ENCODE measurements at regions not wholly inside any gene's neighbourhood (a gene's known extent, or its start where the extent isn't known, plus 50 kb on each side); places are given as distances from the start of the nearest gene placed in this dataset.

DNA sequence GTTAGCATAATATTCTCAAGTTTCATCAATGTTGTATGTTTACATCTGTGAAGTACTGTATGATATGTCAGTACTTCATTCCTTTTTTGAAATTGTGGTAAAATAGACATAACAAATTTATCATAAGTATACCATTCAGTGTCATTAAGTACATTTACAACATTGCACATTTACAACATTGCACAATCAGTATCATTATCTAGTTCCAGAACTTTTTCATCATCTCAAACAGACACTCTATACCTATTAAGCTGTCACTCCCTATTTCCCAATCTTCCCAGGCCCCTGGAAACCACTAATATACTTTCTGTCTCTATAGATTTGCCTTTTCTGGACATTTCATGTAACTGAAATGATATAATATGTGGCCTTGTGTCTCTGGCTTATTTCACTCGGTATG is 75.1 kb upstream of the ATG10 start:
- no peak for ATAC-seq
- no peak for FAIRE-seq
- BruUV-seq (replicated peaks) = no TSS peak
- POLR2A ChIA-PET = interaction anchor here (0.6 kb wide), 1 partner anchor 254 kb away, joined by 5 read pairs; no protein-coding TSS in a partner anchor
- H3K4me1 ChIP-seq (ENCODE audit: control insufficient read depth, insufficient read depth, low read length) = no peaks in the 10 kb centered on the region
- DNase-seq (ENCODE audit: low read depth, low spot score) = no peak
- H3K36me3 ChIP-seq (ENCODE audit: control insufficient read depth in 2 of 2, insufficient read depth in 2 of 2, low read length in 1 of 2) = no peaks in the 10 kb centered on the region
- no peaks in the 10 kb centered on the region for H4K20me1 ChIP-seq (ENCODE audit: control insufficient read depth, insufficient read depth)
- no peaks in the 10 kb centered on the region for H3K27me3 ChIP-seq (replicated peaks in 1 of 2; ENCODE audit: control insufficient read depth in 2 of 2, insufficient read depth in 2 of 2, low read length in 1 of 2)
- SMC1A ChIA-PET (ENCODE audit: uncharacterized antibody, unreplicated experiment) = no interaction called here
- 52% methylated on average over 1 of the region's 1 CpG for WGBS (ENCODE audit: insufficient coverage, insufficient replicate concordance, low lambda C conversion rate, missing lambda C conversion rate)
- no peaks in the 10 kb centered on the region for H3K79me2 ChIP-seq (ENCODE audit: control insufficient read depth, insufficient read depth, low read length)
- H3K27ac ChIP-seq (ENCODE audit: control insufficient read depth, insufficient read depth) = no peak overlapping the region
- in situ Hi-C loops (cut with MboI) (no loop called here), intact Hi-C loops (cut with micrococcal nuclease; ENCODE audit: unreplicated experiment) (no loop called here)
- H2AFZ ChIP-seq (ENCODE audit: control insufficient read depth, low read depth, low read length) = no peak overlapping the region
- H3K9me3 ChIP-seq (replicated peaks; ENCODE audit: control insufficient read depth, insufficient read depth, low read length) = no peaks in the 10 kb centered on the region; the same call in 1 of the 3 replicates
- TF ChIP-seq ZNF622 (IDR thresholded peaks at IDR 0.05) = no peak
- TF ChIP-seq CEBPB (IDR thresholded peaks at IDR 0.05; ENCODE audit: borderline replicate concordance in 1 of 2, low read depth in 2 of 2, low read length in 2 of 2) = no peak
- TF ChIP-seq, protein P1, sequence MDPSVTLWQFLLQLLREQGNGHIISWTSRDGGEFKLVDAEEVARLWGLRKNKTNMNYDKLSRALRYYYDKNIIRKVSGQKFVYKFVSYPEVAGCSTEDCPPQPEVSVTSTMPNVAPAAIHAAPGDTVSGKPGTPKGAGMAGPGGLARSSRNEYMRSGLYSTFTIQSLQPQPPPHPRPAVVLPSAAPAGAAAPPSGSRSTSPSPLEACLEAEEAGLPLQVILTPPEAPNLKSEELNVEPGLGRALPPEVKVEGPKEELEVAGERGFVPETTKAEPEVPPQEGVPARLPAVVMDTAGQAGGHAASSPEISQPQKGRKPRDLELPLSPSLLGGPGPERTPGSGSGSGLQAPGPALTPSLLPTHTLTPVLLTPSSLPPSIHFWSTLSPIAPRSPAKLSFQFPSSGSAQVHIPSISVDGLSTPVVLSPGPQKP (IDR thresholded peaks at IDR 0.05; ENCODE audit: low read depth, low read length) = no peak
- TF ChIP-seq ZNF207 (IDR thresholded peaks at IDR 0.05; ENCODE audit: borderline replicate concordance) = no peak
- TF ChIP-seq RB1 (IDR thresholded peaks at IDR 0.05; ENCODE audit: borderline replicate concordance) = no peak
- TF ChIP-seq TBL1XR1 (IDR thresholded peaks at IDR 0.05; ENCODE audit: low read depth, low read length) = no peak
- TF ChIP-seq GATAD2B (conservative IDR thresholded peaks at IDR 0.05; ENCODE audit: low read depth) = no peak
- no peak for TF ChIP-seq WRNIP1 (IDR thresholded peaks at IDR 0.05; ENCODE audit: borderline replicate concordance, low read depth, low read length)
- RAD21 ChIA-PET (ENCODE audit: unreplicated experiment) = interaction anchor here (1.0 kb wide), 1 partner anchor 14 kb away, joined by 3 read pairs; no protein-coding TSS in a partner anchor
- H3K9ac ChIP-seq (ENCODE audit: control insufficient read depth, insufficient read depth, low read length) = no peak overlapping the region
- CTCF ChIA-PET = interaction anchor here (0.7 to 1.2 kb wide), 2 partner anchors 34 to 40 kb away, joined by 3 read pairs; no protein-coding TSS in a partner anchor
- no peak overlapping the region for H3K4me2 ChIP-seq (ENCODE audit: control insufficient read depth, insufficient read depth)
- no peak overlapping the region for H3K4me3 ChIP-seq

All from GM12878 (cell line).